ENCODE measurements at regions not wholly inside any gene's neighbourhood (a gene's known extent, or its start where the extent isn't known, plus 50 kb on each side); places are given as distances from the start of the nearest gene placed in this dataset.

DNA sequence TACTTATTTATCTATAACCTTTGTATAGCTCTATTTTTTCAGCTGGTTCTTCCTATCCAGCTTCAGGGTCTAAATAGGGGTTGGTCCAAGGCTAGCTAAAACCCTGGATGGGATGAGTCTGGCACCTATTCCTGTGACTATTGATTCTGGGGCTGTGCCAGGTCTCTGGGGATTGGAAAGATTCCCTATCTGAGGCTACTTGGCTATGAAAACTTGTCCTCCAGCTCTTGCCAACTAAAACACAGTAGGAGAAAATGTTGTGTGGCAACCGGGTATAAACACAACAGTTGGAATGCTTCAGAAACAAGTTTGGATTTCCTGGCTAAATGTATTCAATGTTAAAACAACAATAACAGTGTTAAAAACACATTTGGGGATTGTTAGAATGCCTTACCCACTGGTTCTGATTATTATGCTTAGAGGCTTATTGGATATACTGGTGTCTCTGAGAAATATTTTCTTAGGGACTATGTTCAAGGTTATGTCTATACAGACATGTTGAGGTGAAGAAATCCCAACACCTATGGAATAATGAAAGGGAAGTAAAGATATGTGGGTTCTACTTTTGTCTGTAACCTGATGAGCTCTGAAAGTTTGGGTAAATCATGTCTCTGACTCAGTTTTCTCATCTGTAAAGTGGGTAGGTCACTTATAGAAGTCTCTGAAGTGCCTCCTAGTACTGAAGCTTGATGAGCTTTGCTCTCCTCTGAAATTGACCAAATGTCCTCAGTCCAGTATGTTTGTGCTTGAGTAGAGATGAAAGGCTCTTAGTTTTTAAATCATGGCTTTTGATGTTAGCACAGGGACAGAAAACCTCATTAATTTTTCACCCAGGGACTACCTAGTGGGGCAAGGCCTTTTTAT is 460.7 kb downstream of the MTX2 start:
- no peak overlapping the region for H3K27ac ChIP-seq
- TF ChIP-seq, protein P1, sequence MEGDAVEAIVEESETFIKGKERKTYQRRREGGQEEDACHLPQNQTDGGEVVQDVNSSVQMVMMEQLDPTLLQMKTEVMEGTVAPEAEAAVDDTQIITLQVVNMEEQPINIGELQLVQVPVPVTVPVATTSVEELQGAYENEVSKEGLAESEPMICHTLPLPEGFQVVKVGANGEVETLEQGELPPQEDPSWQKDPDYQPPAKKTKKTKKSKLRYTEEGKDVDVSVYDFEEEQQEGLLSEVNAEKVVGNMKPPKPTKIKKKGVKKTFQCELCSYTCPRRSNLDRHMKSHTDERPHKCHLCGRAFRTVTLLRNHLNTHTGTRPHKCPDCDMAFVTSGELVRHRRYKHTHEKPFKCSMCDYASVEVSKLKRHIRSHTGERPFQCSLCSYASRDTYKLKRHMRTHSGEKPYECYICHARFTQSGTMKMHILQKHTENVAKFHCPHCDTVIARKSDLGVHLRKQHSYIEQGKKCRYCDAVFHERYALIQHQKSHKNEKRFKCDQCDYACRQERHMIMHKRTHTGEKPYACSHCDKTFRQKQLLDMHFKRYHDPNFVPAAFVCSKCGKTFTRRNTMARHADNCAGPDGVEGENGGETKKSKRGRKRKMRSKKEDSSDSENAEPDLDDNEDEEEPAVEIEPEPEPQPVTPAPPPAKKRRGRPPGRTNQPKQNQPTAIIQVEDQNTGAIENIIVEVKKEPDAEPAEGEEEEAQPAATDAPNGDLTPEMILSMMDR (conservative IDR thresholded peaks at IDR 0.05; ENCODE audit: low read depth), result no peak
- CTCF ChIA-PET, result no interaction called here
- DNase-seq (ENCODE audit: low spot score), result no peak
- POLR2A ChIA-PET (ENCODE audit: low non-redundant PET), result no interaction called here

DNA sequence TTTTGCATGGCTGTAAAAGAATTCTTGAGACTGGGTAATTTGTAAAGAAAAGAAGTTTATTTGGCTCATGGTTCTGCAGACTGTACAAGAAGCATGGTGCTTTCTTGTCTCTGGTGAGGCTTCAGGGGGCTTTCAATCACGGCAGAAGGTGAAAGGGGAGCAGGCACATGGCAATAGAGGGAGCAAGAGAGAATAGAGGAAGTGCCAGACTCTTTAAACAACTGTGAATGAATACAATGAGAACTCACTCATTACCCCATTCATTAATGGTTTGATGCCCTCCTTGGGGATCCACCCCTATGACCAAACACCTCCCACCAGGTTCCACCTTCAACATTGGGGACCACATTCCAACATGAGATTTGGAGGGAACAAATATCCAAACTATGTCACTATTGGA is 463.5 kb downstream of the MTX2 start:
- ChIA-PET CTCF (no interaction called here), POLR2A (ENCODE audit: low non-redundant PET) (no interaction called here)
- TF ChIP-seq, protein P1 (conservative IDR thresholded peaks at IDR 0.05; ENCODE audit: low read depth), result no peak
- H3K27ac ChIP-seq, result no peak overlapping the region
- no peak for DNase-seq (ENCODE audit: low spot score)

DNA sequence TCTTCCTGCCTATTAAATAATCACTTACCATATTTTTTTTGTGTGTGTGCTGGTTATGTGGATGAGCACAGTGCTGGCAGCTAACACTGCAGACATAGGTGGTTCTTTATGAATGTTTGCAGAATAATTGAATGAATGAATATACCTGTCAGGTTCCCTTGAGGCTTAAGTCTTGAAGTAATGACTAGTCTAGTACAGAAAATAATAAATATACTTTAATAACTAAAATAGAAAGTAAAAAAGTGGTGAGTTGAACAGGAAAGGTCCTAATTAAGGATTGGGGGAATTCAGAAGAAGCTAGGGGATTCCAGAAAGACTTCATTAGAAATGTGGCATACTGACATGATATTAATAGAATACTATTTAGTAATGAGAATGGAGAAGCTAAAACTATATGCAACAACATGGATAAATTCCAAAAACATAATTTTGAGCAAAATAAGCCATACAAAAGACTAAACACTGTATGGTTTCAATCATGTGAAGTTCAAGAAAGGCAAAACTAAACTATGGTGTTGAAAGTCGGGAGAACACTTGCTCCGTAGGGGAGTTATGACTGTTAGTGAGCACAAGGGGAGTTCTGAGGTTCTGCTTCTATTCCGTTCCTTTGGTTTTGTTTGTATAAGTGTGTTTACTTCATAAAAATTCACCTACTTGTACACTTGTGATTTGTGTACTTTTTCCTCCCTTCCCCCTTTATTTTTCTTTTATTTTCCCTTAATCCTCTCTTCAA is 464.6 kb downstream of the MTX2 start:
- POLR2A ChIA-PET (ENCODE audit: low non-redundant PET), result no interaction called here
- DNase-seq (ENCODE audit: low spot score), result no peak
- CTCF ChIA-PET, result no interaction called here
- no peak overlapping the region for H3K27ac ChIP-seq
- TF ChIP-seq, protein P1 (conservative IDR thresholded peaks at IDR 0.05; ENCODE audit: low read depth), result no peak

DNA sequence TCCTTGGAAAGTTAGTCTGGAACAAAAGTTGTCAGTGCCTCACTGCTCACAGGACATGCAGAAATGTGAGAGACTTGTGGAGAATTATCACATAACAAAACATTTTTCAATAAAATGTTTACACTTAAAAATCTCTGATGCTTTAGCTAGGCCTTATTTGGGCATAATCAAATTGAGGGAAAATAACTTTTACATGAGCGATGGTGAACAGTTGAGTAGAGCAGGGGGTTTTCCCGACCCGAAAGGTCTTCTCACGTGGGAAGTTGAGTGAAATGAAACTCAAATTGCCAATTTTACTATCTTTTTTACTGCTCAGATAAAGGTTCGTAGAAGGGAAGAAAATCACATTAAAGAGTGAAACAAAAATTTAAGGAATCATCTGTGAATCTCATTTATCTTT is 465.6 kb downstream of the MTX2 start:
- DNase-seq (ENCODE audit: low spot score), result no peak
- POLR2A ChIA-PET (ENCODE audit: low non-redundant PET), result no interaction called here
- no peak overlapping the region for H3K27ac ChIP-seq
- CTCF ChIA-PET, result no interaction called here
- TF ChIP-seq, protein P1 (conservative IDR thresholded peaks at IDR 0.05; ENCODE audit: low read depth), result no peak

DNA sequence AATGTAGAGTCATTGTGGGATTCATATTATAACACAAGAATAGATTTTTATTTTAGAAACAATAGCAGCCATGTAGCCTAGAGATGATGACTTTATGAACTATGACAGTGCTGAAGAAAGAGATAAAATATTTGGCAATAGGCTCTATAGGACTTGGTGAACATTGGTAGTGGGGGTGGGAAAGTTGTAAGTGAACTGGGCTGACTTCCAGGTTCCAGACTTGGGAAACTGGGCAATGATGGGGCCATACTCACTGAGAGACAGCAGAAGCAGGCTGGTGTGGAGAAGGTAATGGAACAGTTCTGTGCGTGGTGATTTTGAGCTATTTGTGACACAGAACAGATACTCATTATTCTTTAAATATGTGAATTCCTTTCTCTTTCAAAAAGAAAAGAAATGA is 470.3 kb upstream of the HNRNPA3 start:
- DNase-seq (ENCODE audit: low spot score), result no peak
- ChIA-PET POLR2A (ENCODE audit: low non-redundant PET) (no interaction called here), CTCF (no interaction called here)
- TF ChIP-seq, protein P1 (conservative IDR thresholded peaks at IDR 0.05; ENCODE audit: low read depth), result no peak
- no peak overlapping the region for H3K27ac ChIP-seq

DNA sequence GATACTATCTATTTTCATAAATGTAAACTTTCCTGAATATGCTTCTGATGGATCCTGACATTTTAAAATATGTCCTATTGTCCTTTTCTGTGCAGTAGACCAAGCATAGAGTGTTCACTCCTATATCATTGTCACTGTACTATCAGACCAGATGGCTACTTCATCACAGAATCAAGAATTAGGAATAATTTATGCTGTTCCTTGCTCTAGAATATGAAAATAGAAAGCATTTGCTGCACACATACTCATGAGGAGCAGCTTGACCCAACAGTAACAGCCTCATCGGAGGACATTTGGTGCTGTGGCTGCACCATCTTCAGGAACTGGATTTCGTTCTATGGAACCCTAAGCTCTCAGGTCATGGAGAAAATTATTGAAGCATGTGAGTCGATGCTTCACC is 468.9 kb upstream of the HNRNPA3 start:
- POLR2A ChIA-PET (ENCODE audit: low non-redundant PET), result no interaction called here
- TF ChIP-seq, protein P1 (conservative IDR thresholded peaks at IDR 0.05; ENCODE audit: low read depth), result no peak
- CTCF ChIA-PET, result no interaction called here
- no peak overlapping the region for H3K27ac ChIP-seq
- DNase-seq (ENCODE audit: low spot score), result no peak

All from RWPE1 (cell line).